ENCODE measurements at regions not wholly inside any gene's neighbourhood (a gene's known extent, or its start where the extent isn't known, plus 50 kb on each side); places are given as distances from the start of the nearest gene placed in this dataset.
A peak's percentile ranks its signal among the peaks of the same experiment; 100 is the strongest.

DNA sequence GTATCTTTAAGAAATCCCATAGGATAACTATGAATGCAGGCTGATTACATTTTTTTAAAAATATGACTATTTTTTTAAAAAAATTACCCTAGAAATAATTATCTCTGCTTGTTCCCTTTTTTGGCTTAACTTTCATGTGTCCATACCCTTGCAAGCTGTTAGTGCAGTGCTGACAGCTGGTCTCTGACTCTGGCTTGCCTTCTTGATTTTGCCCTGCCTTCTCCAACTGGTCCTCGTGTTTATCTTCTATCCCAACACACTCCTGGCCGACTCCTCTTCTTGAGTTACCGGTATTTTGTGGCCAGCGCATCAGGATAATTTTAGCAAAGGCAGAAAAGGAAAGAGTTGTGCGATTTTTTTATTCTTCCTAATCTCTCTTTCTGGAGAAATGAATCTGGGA, 111.7 kb upstream of the STARD3NL start:
- no peak overlapping the region for H3K18ac ChIP-seq (ENCODE audit: low read length)
- no peak overlapping the region for H3K23ac ChIP-seq (ENCODE audit: low read depth, low read length, poor library complexity)
- H3K4me2 ChIP-seq (ENCODE audit: insufficient read depth, low read length, poor library complexity, severe bottlenecking) = no peak overlapping the region
- H3K9me3 ChIP-seq (replicated peaks in 1 of 2; ENCODE audit: control insufficient read depth in 2 of 2, insufficient read depth in 1 of 2, low read depth in 1 of 2, low read length in 2 of 2) = no peaks in the 10 kb centered on the region
- H2BK120ac ChIP-seq (ENCODE audit: low read depth, low read length) = no peak overlapping the region
- H4K91ac ChIP-seq (ENCODE audit: low read depth, low read length, poor library complexity) = no peak overlapping the region
- no peak overlapping the region for H3K4me3 ChIP-seq (ENCODE audit: low read length in 2 of 2)
- H2AFZ ChIP-seq (ENCODE audit: low read length) = no peak overlapping the region
- no CpG with 5 or more reads among the region's 5 CpGs for WGBS, 2 donors (ENCODE audit: extremely low coverage in 2 of 2, insufficient read length in 2 of 2, insufficient replicate concordance in 1 of 2)
- H3K4me1 ChIP-seq (ENCODE audit: control insufficient read depth in 2 of 2, insufficient read depth in 1 of 2, low read depth in 1 of 2, low read length in 2 of 2) = no peaks in the 10 kb centered on the region
- H3K4ac ChIP-seq (ENCODE audit: low read length) = no peak overlapping the region
- no peak overlapping the region for H4K8ac ChIP-seq (ENCODE audit: low read depth, low read length)
- H2BK15ac ChIP-seq (ENCODE audit: low read length) = no peak overlapping the region
- no peaks in the 10 kb centered on the region for H3K27me3 ChIP-seq (ENCODE audit: control insufficient read depth in 3 of 3, insufficient read depth in 3 of 3, low read depth in 1 of 3, low read length in 3 of 3)
- no peak overlapping the region for H3K9ac ChIP-seq (ENCODE audit: low read depth, low read length, poor library complexity)
- no peak for DNase-seq (ENCODE audit: low spot score)
- H3K36me3 ChIP-seq (replicated peaks in 1 of 2; ENCODE audit: control insufficient read depth in 2 of 2, insufficient read depth in 2 of 2, low read length in 2 of 2) = no peaks in the 10 kb centered on the region
- H2BK5ac ChIP-seq (ENCODE audit: low read length) = no peak overlapping the region
- no peaks in the 10 kb centered on the region for H3K79me1 ChIP-seq (ENCODE audit: low read depth, low read length)
- H3K27ac ChIP-seq (replicated peaks; ENCODE audit: low read length) = no peak overlapping the region
- H3K14ac ChIP-seq (ENCODE audit: low read length) = no peak overlapping the region
- no peak overlapping the region for H2BK12ac ChIP-seq (ENCODE audit: low read length)
- H2AK5ac ChIP-seq (ENCODE audit: low read depth, low read length) = no peak overlapping the region

DNA sequence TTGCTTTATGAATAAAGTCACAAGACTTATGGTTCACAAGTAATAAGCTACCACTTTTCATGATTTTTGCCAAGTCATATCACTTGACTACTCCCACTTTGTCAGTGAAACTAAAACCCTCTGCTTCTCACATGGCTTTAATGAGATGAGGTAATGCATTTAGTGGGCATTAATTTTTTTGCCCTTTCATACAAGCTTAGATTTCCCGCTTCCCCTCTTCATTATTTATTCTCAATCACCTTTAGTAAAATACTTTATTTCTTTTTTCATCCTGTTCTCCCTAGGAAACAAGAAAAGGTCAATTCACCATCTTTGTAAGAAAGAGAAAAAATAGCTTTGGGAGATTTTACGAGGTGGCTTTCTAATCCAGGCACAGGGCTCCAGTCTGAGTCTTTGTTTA, 109.6 kb upstream of the STARD3NL start:
- H3K4me2 ChIP-seq (ENCODE audit: insufficient read depth, low read length, poor library complexity, severe bottlenecking) = no peak overlapping the region
- no peak overlapping the region for H3K18ac ChIP-seq (ENCODE audit: low read length)
- H3K27me3 ChIP-seq (ENCODE audit: control insufficient read depth in 3 of 3, insufficient read depth in 3 of 3, low read depth in 1 of 3, low read length in 3 of 3) = no peaks in the 10 kb centered on the region
- H4K8ac ChIP-seq (ENCODE audit: low read depth, low read length) = no peak overlapping the region
- no peaks in the 10 kb centered on the region for H3K79me1 ChIP-seq (ENCODE audit: low read depth, low read length)
- H2AK5ac ChIP-seq (ENCODE audit: low read depth, low read length) = no peak overlapping the region
- no peak for DNase-seq (ENCODE audit: low spot score)
- no peak overlapping the region for H4K91ac ChIP-seq (ENCODE audit: low read depth, low read length, poor library complexity)
- H2AFZ ChIP-seq (ENCODE audit: low read length) = no peak overlapping the region
- no peak overlapping the region for H3K27ac ChIP-seq (replicated peaks; ENCODE audit: low read length)
- H2BK120ac ChIP-seq (ENCODE audit: low read depth, low read length) = no peak overlapping the region
- H3K23ac ChIP-seq (ENCODE audit: low read depth, low read length, poor library complexity) = no peak overlapping the region
- no peak overlapping the region for H2BK5ac ChIP-seq (ENCODE audit: low read length)
- H2BK12ac ChIP-seq (ENCODE audit: low read length) = no peak overlapping the region
- H3K9me3 ChIP-seq (replicated peaks in 1 of 2; ENCODE audit: control insufficient read depth in 2 of 2, insufficient read depth in 1 of 2, low read depth in 1 of 2, low read length in 2 of 2) = no peaks in the 10 kb centered on the region
- no CpG with 5 or more reads among the region's 2 CpGs for WGBS, 2 donors (ENCODE audit: extremely low coverage in 2 of 2, insufficient read length in 2 of 2, insufficient replicate concordance in 1 of 2)
- H3K36me3 ChIP-seq (replicated peaks in 1 of 2; ENCODE audit: control insufficient read depth in 2 of 2, insufficient read depth in 2 of 2, low read length in 2 of 2) = no peaks in the 10 kb centered on the region
- no peak overlapping the region for H3K4ac ChIP-seq (ENCODE audit: low read length)
- H3K9ac ChIP-seq (ENCODE audit: low read depth, low read length, poor library complexity) = no peak overlapping the region
- no peak overlapping the region for H3K14ac ChIP-seq (ENCODE audit: low read length)
- no peak overlapping the region for H2BK15ac ChIP-seq (ENCODE audit: low read length)
- H3K4me3 ChIP-seq (ENCODE audit: low read length in 2 of 2) = no peak overlapping the region
- no peaks in the 10 kb centered on the region for H3K4me1 ChIP-seq (ENCODE audit: control insufficient read depth in 2 of 2, insufficient read depth in 1 of 2, low read depth in 1 of 2, low read length in 2 of 2)

DNA sequence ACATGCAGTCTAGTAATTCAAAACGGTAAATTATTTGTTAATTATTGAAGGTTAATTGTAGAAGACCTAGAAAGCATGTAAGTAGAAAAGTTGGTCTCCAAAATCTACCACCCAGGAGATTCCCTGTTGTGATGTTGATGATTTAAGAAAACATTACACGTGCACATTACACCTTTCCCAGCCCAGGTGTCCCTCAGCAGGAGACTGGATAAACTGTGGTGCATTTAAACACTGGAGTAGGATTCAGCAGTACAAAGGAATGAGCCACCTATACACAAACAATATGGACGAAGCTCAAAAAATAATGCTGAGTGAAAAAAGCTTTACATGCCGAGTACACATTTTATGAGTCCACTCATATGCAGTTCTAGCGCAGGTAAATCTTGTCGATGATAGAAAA, 109.0 kb upstream of the STARD3NL start:
- Histone ChIP-seq H4K8ac (ENCODE audit: low read depth, low read length) (no peak overlapping the region), H3K9ac (ENCODE audit: low read depth, low read length, poor library complexity) (no peak overlapping the region), H2BK15ac (ENCODE audit: low read length) (no peak overlapping the region), H3K4me3 (ENCODE audit: low read length in 2 of 2) (no peak overlapping the region), H3K4me1 (ENCODE audit: control insufficient read depth in 2 of 2, insufficient read depth in 1 of 2, low read depth in 1 of 2, low read length in 2 of 2) (no peaks in the 10 kb centered on the region), H2BK120ac (ENCODE audit: low read depth, low read length) (no peak overlapping the region), H3K18ac (ENCODE audit: low read length) (no peak overlapping the region), H3K14ac (ENCODE audit: low read length) (no peak overlapping the region), H3K27ac (replicated peaks; ENCODE audit: low read length) (no peak overlapping the region), H2BK5ac (ENCODE audit: low read length) (no peak overlapping the region), H3K4ac (ENCODE audit: low read length) (no peak overlapping the region), H3K9me3 (replicated peaks in 1 of 2; ENCODE audit: control insufficient read depth in 2 of 2, insufficient read depth in 1 of 2, low read depth in 1 of 2, low read length in 2 of 2) (no peaks in the 10 kb centered on the region), H3K4me2 (ENCODE audit: insufficient read depth, low read length, poor library complexity, severe bottlenecking) (no peak overlapping the region), H4K91ac (ENCODE audit: low read depth, low read length, poor library complexity) (no peak overlapping the region), H2BK12ac (ENCODE audit: low read length) (no peak overlapping the region), H2AK5ac (ENCODE audit: low read depth, low read length) (no peak overlapping the region), H3K36me3 (replicated peaks in 1 of 2; ENCODE audit: control insufficient read depth in 2 of 2, insufficient read depth in 2 of 2, low read length in 2 of 2) (no peaks in the 10 kb centered on the region), H3K23ac (ENCODE audit: low read depth, low read length, poor library complexity) (no peak overlapping the region), H3K27me3 (ENCODE audit: control insufficient read depth in 3 of 3, insufficient read depth in 3 of 3, low read depth in 1 of 3, low read length in 3 of 3) (no peaks in the 10 kb centered on the region), H2AFZ (ENCODE audit: low read length) (no peak overlapping the region), H3K79me1 (ENCODE audit: low read depth, low read length) (no peaks in the 10 kb centered on the region)
- no CpG with 5 or more reads among the region's 6 CpGs for WGBS, 2 donors (ENCODE audit: extremely low coverage in 2 of 2, insufficient read length in 2 of 2, insufficient replicate concordance in 1 of 2)
- DNase-seq (ENCODE audit: low spot score) = no peak

DNA sequence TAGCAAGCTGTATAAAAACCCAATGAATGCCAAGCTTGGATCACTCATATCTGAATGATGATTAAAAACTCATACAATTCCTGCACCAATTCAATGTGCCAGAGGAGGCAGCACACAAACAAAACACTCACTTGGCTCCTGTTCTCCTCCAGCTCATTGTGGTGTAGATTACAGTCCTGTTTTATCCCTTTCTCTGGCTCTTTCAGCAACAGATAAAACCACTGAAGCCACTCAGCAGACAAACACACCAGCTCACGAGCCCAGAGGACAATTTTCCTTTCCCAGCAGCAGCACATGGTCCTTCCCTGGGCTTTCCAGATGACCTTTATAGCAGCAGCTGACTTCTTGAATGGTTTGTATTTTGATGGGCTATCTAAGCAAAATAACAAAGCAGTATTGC, 107.3 kb upstream of the STARD3NL start:
- H3K36me3 ChIP-seq (replicated peaks in 1 of 2; ENCODE audit: control insufficient read depth in 2 of 2, insufficient read depth in 2 of 2, low read length in 2 of 2) = no peaks in the 10 kb centered on the region
- H2BK12ac ChIP-seq (ENCODE audit: low read length) = no peak overlapping the region
- H3K4ac ChIP-seq (ENCODE audit: low read length) = no peak overlapping the region
- no peak overlapping the region for H2BK120ac ChIP-seq (ENCODE audit: low read depth, low read length)
- H4K8ac ChIP-seq (ENCODE audit: low read depth, low read length) = no peak overlapping the region
- H3K9ac ChIP-seq (ENCODE audit: low read depth, low read length, poor library complexity) = no peak overlapping the region
- no peak overlapping the region for H3K18ac ChIP-seq (ENCODE audit: low read length)
- H2BK15ac ChIP-seq (ENCODE audit: low read length) = no peak overlapping the region
- no peak overlapping the region for H3K14ac ChIP-seq (ENCODE audit: low read length)
- no peak overlapping the region for H3K23ac ChIP-seq (ENCODE audit: low read depth, low read length, poor library complexity)
- no peak overlapping the region for H3K4me2 ChIP-seq (ENCODE audit: insufficient read depth, low read length, poor library complexity, severe bottlenecking)
- WGBS, 2 donors (ENCODE audit: extremely low coverage in 2 of 2, insufficient read length in 2 of 2, insufficient replicate concordance in 1 of 2) = no CpG with 5 or more reads among the region's 1 CpG
- H3K27me3 ChIP-seq (ENCODE audit: control insufficient read depth in 3 of 3, insufficient read depth in 3 of 3, low read depth in 1 of 3, low read length in 3 of 3) = no peaks in the 10 kb centered on the region
- no peak overlapping the region for H2BK5ac ChIP-seq (ENCODE audit: low read length)
- no peaks in the 10 kb centered on the region for H3K79me1 ChIP-seq (ENCODE audit: low read depth, low read length)
- no peak overlapping the region for H3K4me3 ChIP-seq (ENCODE audit: low read length in 2 of 2)
- no peak overlapping the region for H2AK5ac ChIP-seq (ENCODE audit: low read depth, low read length)
- H3K27ac ChIP-seq (replicated peaks; ENCODE audit: low read length) = no peak overlapping the region
- no peaks in the 10 kb centered on the region for H3K9me3 ChIP-seq (replicated peaks in 1 of 2; ENCODE audit: control insufficient read depth in 2 of 2, insufficient read depth in 1 of 2, low read depth in 1 of 2, low read length in 2 of 2)
- H2AFZ ChIP-seq (ENCODE audit: low read length) = peak overlapping the region; percentile 50
- no peaks in the 10 kb centered on the region for H3K4me1 ChIP-seq (ENCODE audit: control insufficient read depth in 2 of 2, insufficient read depth in 1 of 2, low read depth in 1 of 2, low read length in 2 of 2)
- H4K91ac ChIP-seq (ENCODE audit: low read depth, low read length, poor library complexity) = no peak overlapping the region
- peak; percentile 8 for DNase-seq (ENCODE audit: low spot score)

All from neuronal stem cell (in vitro differentiated cells).